ENCODE measurements at regions not wholly inside any gene's neighbourhood (a gene's known extent, or its start where the extent isn't known, plus 50 kb on each side); places are given as distances from the start of the nearest gene placed in this dataset.
"Not testable (repeated sequence)": the region's sequence is repeated elsewhere in the genome, so short reads cannot be mapped to it uniquely, and the experiment has no call there.

DNA sequence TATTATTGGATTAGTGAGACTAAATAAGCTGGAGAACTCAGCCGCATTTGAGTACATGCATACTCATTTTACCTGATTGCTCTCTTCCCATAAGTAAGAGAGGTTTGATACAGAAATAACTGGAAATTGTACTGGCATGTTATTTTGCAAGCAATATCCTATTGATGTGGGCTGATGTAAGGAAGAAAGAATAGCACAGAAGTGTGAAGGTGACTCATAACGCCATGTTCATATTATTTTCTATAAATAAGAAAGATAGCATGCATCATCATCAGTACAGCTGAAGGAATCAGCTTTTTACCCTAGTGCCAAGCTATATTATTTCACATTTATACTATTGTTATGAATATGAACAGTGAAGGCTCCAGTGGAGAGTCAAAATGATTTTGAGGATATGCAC lies 138.3 kb upstream of the FAM47A start:
- no peak for DNase-seq

DNA sequence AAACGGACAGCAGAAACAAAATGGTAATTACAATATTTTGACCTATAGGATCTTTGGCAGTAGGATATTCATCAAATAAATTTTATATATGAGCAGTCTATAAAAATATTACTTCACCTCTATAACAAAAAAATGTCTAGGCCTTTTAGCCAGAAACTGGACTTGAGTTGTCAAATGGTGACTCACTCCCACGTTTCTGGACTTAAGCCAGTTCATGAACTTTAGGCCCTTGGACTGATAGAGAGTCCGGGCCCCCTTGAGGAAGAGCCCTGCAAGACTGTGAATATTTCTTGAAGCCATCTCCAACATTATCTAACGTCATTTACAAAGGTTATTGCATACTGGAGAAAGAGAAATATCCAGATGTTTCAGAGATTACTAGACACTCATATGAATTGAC lies 106.8 kb upstream of the FAM47A start:
- DNase-seq: no peak

DNA sequence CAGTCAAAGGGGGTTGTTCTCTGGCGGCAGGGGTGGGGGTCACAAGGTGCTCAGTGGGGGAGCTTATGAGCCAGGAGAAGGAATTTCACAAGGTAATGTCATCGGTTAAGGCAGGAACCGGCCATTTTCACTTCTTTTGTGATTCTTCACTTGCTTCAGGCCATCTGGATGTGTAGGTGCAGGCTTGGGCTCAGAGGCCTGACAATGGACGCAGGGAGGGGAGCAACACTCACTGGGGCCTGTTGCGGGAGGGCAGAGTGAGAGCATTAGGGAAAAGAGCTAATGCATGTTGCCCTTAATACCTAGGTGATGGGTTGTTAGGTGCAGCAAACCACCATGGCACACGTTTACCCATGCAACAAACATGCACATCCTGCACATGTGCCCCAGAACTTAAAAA lies 98.0 kb upstream of the FAM47A start:
- DNase-seq: not testable (repeated sequence)

DNA sequence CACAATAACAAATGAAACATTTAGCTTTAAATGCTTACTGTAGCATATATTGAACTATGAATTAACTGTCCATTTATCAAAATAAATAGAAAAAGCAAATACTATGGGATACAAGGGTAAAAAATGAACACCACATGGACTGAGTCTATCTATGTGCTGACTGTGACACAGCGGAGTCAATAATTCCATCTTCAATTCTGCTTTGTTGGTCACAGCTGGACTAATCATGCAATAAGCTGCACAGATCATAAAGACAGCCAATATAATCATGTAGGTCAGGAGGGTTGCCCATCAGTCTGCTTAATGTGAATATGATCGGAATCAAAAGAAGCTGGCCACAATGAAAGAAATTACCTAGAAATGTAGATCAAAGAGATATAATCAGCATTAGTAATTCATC lies 95.7 kb upstream of the FAM47A start:
- DNase-seq: no peak

DNA sequence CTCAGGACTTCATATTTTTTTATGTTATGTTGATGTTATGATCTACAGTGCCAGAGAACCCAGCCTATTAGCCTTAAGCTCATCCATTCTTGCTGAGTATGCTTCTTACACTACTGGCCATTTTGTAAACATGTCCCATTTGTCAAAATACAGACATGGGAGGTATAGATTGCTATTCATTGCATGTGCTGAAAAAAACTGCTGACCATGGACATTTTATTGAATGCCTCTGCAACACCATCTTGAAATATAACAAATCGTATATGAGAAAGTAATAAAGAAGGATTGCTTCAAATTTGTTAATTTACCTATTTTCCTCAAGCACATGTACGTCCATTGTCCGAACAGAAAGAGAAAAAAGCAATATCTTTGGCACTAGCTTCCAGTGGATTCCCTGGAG lies 91.5 kb upstream of the FAM47A start:
- no peak for DNase-seq

DNA sequence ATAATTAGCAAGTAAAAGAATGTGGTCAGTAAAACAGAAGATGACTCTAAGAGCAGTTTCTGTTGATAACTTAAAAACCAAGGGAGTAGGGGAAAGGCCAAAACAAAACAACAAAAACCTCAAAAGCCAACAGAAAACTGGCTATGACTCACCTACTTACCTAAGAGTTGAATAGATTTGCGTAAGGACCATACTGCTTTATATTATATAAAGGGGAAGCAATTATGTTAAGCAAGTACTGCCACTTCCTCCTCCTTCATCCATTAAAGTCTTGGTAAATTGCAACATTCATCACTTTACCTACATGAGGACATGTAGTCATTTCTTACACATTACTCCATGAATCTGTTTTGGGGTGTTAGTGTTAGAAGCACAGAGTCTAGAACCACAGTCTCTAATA lies 85.9 kb upstream of the FAM47A start:
- no peak for DNase-seq

DNA sequence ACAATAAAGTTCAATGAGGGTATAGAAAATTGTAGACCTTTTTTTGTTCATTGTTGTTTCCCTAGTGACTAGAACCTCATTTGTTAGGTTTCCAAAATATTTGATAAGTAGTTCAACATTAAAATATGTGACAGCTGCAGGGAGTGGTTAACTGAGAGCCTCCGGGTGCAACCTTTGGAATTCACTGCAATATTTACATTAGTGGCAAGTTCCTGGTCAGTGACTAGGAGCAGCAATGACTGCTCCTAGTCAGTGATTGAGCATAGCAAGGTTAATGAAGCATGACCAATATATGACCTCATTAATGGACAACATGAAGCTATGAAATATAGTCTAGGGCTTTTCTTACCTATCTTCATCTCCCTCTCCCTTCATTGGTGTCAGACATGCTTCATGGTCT lies 65.8 kb upstream of the FAM47A start:
- no peak for DNase-seq

Data from hypothalamus (tissue), 51 donors.